CD4-positive, alpha-beta T cell treated with Interferon alpha-2 for 1 hour (primary cell): ENCODE measurements at regions not wholly inside any gene's neighbourhood (a gene's known extent, or its start where the extent isn't known, plus 50 kb on each side); places are given as distances from the start of the nearest gene placed in this dataset.

Source experiments
- DNase-seq, 2 donors: peaks; one replicate each; pipeline ENCODE4 v3.0.0-alpha.2; 2020 to 2022

DNA sequence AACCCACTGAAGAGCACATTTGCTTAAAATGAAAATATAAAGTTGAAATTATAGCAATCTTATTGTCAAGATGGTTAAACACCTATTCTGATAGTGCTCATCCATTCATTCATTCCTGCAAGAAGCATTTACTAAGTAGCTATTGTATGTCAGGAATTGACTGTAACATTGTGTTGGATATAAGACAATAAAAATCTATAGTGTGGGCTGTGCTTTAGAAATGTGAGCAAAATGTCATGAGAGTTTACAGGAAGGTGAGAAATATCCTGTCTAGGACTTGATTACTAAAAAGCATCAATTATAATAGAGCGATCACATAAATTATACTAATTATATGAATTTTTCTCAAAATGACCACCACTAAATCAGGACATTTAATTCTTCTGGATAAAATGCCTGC is 123.0 kb downstream of the HAO1 start:
- DNase-seq: no peak

DNA sequence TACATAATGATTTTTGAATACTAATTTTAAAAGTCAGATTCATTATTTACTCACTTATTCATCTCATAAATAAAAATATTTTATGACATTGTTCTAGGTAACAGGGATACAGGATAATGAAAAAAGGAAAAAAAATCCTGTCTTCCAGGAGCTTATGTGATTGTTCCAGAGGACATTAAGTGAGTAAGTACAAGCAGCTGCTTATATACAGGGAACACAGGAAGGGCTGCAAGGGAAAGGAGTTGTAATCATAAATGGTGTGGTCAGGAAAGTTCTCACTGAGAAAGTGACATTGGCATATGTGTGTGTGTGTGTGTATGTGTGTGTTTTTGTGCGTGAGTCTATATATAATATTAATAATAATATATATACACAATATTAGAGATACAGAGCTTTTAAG is 121.8 kb downstream of the HAO1 start:
- no peak for DNase-seq

DNA sequence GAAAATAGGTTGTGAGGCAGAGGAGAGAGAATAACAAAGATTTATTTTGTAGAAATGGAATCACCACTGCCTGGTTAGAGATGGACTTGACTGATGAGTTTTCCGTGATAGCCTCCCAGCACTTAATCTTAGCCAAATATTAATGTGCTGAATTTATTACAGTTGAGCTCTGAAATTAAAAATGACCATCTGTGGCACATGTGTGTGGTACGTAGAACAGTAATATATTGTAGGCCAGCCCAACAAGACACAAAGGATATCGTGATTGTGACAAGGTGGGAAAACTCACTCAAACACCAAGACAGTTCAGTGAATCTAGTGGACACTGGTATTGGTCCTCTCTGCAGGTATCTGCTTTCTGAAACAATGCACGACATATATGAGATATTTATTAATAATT is 119.4 kb downstream of the HAO1 start:
- DNase-seq: no peak

DNA sequence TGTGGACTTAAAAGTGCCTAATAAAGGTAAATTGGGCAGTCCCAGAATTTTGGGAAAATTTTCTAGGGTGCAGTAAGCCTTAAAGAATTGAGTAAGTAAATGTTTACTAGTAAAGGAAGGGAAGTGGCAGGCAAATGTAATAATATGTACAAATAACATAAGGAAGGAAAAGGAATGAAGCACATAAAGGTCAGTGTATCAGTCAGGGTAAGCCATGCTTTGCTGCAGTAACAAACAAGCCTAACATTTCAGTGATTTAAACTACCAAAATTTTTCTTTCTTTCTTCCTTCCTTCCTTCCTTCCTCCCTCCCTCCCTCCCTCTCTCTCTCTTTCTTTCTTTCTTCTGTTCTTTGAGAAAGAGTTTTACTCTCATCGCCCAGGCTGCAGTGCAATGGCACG is 117.5 kb downstream of the HAO1 start:
- DNase-seq: no peak

DNA sequence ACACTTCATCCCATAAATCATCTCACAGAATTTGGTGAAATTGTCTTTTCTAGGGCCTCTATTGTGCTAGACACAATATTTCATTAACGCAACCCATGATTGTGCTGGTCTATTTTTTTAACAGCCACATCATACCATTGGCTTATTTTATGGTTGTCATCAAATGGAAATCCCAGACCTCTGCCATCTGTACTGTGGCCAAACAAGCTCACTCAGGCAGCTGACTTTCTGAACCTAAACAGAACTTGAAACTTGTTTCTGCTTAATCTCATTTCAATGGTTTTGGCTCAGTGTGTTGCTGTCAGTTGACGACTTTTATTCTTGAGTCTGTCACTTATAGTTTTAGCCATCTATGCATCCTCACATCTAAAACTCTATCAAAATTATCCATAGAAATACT is 111.8 kb downstream of the HAO1 start:
- no peak for DNase-seq

DNA sequence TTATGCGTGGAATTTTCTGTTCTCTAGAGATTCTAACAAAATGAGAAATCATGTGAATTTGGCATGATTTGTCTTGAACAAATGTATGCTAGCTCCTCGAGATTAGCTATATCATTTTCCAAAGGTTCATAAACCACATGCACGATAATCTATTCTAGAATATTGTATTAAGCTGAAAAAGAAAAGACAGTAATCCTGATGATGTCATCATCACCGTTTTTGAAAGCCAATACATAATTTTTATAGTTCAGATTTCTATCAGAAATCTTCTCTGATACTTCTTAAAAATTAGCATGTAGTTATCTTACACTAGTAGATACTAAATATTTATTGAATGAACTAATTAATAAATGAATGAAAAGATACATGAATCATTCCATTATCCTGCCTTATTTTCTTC is 111.2 kb downstream of the HAO1 start:
- no peak for DNase-seq

DNA sequence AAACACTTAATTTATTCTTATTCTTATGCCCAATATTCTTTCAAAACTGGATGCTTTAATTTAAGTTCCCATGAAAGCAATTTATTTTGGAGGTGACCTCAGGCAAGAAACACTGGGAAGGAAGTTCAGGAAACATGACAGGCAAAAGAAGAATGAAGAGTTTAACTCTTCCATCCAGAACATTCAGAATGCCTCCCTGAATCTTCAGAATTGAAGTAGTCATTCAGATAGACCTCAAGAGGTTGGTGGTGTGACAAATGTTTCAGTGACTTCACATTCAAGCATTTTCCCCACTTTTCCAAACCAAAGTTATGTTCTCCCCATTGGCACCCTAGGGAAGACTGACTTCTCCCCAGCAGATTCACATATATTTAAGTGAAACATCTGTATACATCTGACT is 110.5 kb downstream of the HAO1 start:
- DNase-seq: no peak
